Transverse colon (tissue), 4 donors: ENCODE measurements at regions not wholly inside any gene's neighbourhood (a gene's known extent, or its start where the extent isn't known, plus 50 kb on each side); places are given as distances from the start of the nearest gene placed in this dataset.

Experiments used
- CTCF ChIP-seq, 5 experiments: fragments of 200-600 bp in 3 of 5; fragments of 450-650 bp in 2 of 5; sonication (generic) in 3 of 5; IDR thresholded peaks; 1 replicate in 2 of 5; 2 replicates in 3 of 5; pipeline ENCODE4 v1.5.1; 2016 to 2017; ENCODE audit warnings: antibody characterized with exemption in 5 of 5, inconsistent platforms in 3 of 5, mild to moderate bottlenecking in 2 of 5, moderate library complexity in 1 of 5
- EP300 ChIP-seq: sonication (generic); formaldehyde crosslinking; IDR thresholded peaks from one replicate; pipeline ENCODE4 v1.6.1; 2017; ENCODE audit warnings: antibody characterized with exemption, low read depth
- POLR2A ChIP-seq: fragments of 450-650 bp; IDR thresholded peaks from one replicate; pipeline ENCODE4 v1.6.1; 2016; ENCODE audit warnings: antibody characterized with exemption, mild to moderate bottlenecking, moderate library complexity
- POLR2AphosphoS5 ChIP-seq, 3 donors: sonication (generic); formaldehyde crosslinking; IDR thresholded peaks; one replicate each; pipeline ENCODE4 v1.6.1; 2016; ENCODE audit warnings: antibody characterized with exemption in 3 of 3

- TF ChIP-seq CTCF (IDR thresholded peaks at IDR 0.05) = no peak
- TF ChIP-seq POLR2A = no peak
- no peak for TF ChIP-seq POLR2AphosphoS5 (IDR thresholded peaks at IDR 0.05)
- TF ChIP-seq EP300 = no peak
Observed at GRCh38 chr21:16162953-16163352, 433.2 kb downstream of the USP25 start.
